Fibroblast of the aortic adventitia (primary cell): ENCODE measurements at regions not wholly inside any gene's neighbourhood (a gene's known extent, or its start where the extent isn't known, plus 50 kb on each side); places are given as distances from the start of the nearest gene placed in this dataset.
A peak's percentile ranks its signal among the peaks of the same experiment; 100 is the strongest.

Source experiments
- DNase-seq: peaks from one replicate; pipeline ENCODE4 v3.0.0-alpha.2; 2010; ENCODE audit warnings: low read depth
- H3K4me3 ChIP-seq: 2 replicates; pipeline ENCODE4 v1.5.1; 2011; ENCODE audit warnings: low read depth, mild to moderate bottlenecking, control low read depth, low read length, moderate library complexity
- CTCF ChIP-seq: IDR thresholded peaks from 2 replicates; pipeline ENCODE4 v1.5.1; 2011; ENCODE audit warnings: mild to moderate bottlenecking, low read length, control low read depth, inconsistent platforms; ENCODE audit not compliant: insufficient read depth

- no peak overlapping the region for H3K4me3 ChIP-seq
- no peak for TF ChIP-seq CTCF
- no peak for DNase-seq
These were observed 305.9 kb downstream of the BARHL2 start for GRCh38 chr1:90411185-90411584.

- no peak overlapping the region for H3K4me3 ChIP-seq
- no peak for DNase-seq
- TF ChIP-seq CTCF = no peak
These were observed 309.4 kb downstream of the BARHL2 start for GRCh38 chr1:90407737-90408136.

GRCh38 chr1:90405726-90406125, 311.4 kb downstream of the BARHL2 start:
- TF ChIP-seq CTCF = no peak
- no peak overlapping the region for H3K4me3 ChIP-seq
- no peak for DNase-seq

- peak; percentile 99 for DNase-seq
- H3K4me3 ChIP-seq = no peak overlapping the region
- TF ChIP-seq CTCF = no peak
These were observed 313.9 kb downstream of the BARHL2 start for GRCh38 chr1:90402893-90403849.

- H3K4me3 ChIP-seq = no peak overlapping the region
- peak; percentile 74 for DNase-seq
- TF ChIP-seq CTCF = no peak
These were observed 317.0 kb downstream of the BARHL2 start for GRCh38 chr1:90400131-90400530.

- no peak overlapping the region for H3K4me3 ChIP-seq
- no peak for TF ChIP-seq CTCF
- DNase-seq = no peak
These were observed 320.2 kb downstream of the BARHL2 start for GRCh38 chr1:90396917-90397316.
